Activated naive CD4-positive, alpha-beta T cell treated with anti-CD3 and anti-CD28 coated beads for 36 hours (primary cell): ENCODE measurements at regions not wholly inside any gene's neighbourhood (a gene's known extent, or its start where the extent isn't known, plus 50 kb on each side); places are given as distances from the start of the nearest gene placed in this dataset.

Source experiments
- CTCF ChIA-PET: fragments of 350-600 bp; sonication (Branson Sonifier 250); formaldehyde crosslinking; loops from one replicate; lab custom pipeline; 2021; ENCODE audit warnings: antibody characterized with exemption; lab: Charles Lee
- DNase-seq: peaks from one replicate; pipeline ENCODE4 v3.0.0-alpha.2; 2020
- H3K27ac Mint-ChIP-seq: one replicate; pipeline ENCODE4 v1.8.0; 2021; ENCODE audit warnings: mild to moderate bottlenecking, mixed read lengths
- H3K27me3 Mint-ChIP-seq: one replicate; pipeline ENCODE4 v1.8.0; 2021; ENCODE audit warnings: low read depth, mixed read lengths
- H3K36me3 Mint-ChIP-seq: one replicate; pipeline ENCODE4 v1.8.0; 2021; ENCODE audit warnings: low read depth, mixed read lengths
- H3K4me1 Mint-ChIP-seq: one replicate; pipeline ENCODE4 v1.8.0; 2021; ENCODE audit warnings: low read depth, mixed read lengths
- H3K4me3 Mint-ChIP-seq: one replicate; pipeline ENCODE4 v1.8.0; 2021; ENCODE audit warnings: mild to moderate bottlenecking, moderate library complexity, mixed read lengths
- H3K9me3 Mint-ChIP-seq: one replicate; pipeline ENCODE4 v1.8.0; 2021; ENCODE audit warnings: mixed read lengths
- intact Hi-C: fragments of 100-400 bp; cut with micrococcal nuclease; formaldehyde crosslinking; loops from one replicate; pipeline ENCODE4 v1.15.1; 2023

DNA sequence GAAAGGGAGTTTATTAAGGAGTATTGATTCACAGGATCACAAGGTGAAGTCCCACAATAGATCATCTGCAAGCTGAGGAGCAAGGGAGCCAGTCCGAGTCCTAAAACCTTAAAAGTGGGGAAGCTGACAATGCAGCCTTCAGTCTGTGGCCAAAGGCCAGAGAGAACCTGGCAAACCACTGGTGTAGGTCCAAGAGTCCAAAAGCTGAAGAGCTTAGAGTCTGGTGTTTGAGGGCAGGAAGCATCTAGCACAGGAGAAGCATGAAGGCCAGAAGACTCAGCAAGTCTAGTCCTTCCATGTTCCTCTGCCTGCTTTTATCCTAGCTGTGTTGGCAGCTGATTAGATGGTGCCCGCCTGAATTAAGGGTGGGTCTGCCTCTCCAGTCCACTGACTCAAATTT, 193.0 kb downstream of the KIF2B start:
- Mint-ChIP-seq H3K4me3 (no peak overlapping the region), H3K36me3 (no peaks in the 10 kb centered on the region), H3K27me3 (no peaks in the 10 kb centered on the region), H3K27ac (no peak overlapping the region), H3K9me3 (peaks cover 15% of the 10 kb centered on the region), H3K4me1 (no peaks in the 10 kb centered on the region)
- CTCF ChIA-PET, result no interaction called here
- intact Hi-C loops, result no loop called here
- no peak for DNase-seq

GRCh38 chr17:54021418-54021817, 198.7 kb downstream of the KIF2B start:
- Mint-ChIP-seq H3K9me3 (peaks cover 18% of the 10 kb centered on the region), H3K36me3 (no peaks in the 10 kb centered on the region), H3K4me3 (no peak overlapping the region), H3K4me1 (no peaks in the 10 kb centered on the region), H3K27me3 (no peaks in the 10 kb centered on the region), H3K27ac (no peak overlapping the region)
- no peak for DNase-seq
- CTCF ChIA-PET, result no interaction called here
- intact Hi-C loops, result no loop called here

GRCh38 chr17:54028986-54029580, 206.4 kb downstream of the KIF2B start:
- intact Hi-C loops, result no loop called here
- H3K36me3 Mint-ChIP-seq, result no peaks in the 10 kb centered on the region
- no peaks in the 10 kb centered on the region for H3K27me3 Mint-ChIP-seq
- CTCF ChIA-PET, result no interaction called here
- no peak overlapping the region for H3K27ac Mint-ChIP-seq
- H3K4me3 Mint-ChIP-seq, result no peak overlapping the region
- H3K4me1 Mint-ChIP-seq, result no peaks in the 10 kb centered on the region
- H3K9me3 Mint-ChIP-seq, result peaks cover 12% of the 10 kb centered on the region
- no peak for DNase-seq

GRCh38 chr17:54029986-54030385, 207.3 kb downstream of the KIF2B start:
- H3K27ac Mint-ChIP-seq, result no peak overlapping the region
- DNase-seq, result no peak
- no peaks in the 10 kb centered on the region for H3K27me3 Mint-ChIP-seq
- intact Hi-C loops, result no loop called here
- no peaks in the 10 kb centered on the region for H3K4me1 Mint-ChIP-seq
- no peaks in the 10 kb centered on the region for H3K36me3 Mint-ChIP-seq
- H3K4me3 Mint-ChIP-seq, result no peak overlapping the region
- CTCF ChIA-PET, result no interaction called here
- peaks cover 10% of the 10 kb centered on the region for H3K9me3 Mint-ChIP-seq

- intact Hi-C loops, result no loop called here
- Mint-ChIP-seq H3K4me1 (no peaks in the 10 kb centered on the region), H3K27ac (no peak overlapping the region), H3K4me3 (no peak overlapping the region), H3K27me3 (no peaks in the 10 kb centered on the region), H3K9me3 (peaks cover 23% of the 10 kb centered on the region), H3K36me3 (no peaks in the 10 kb centered on the region)
- CTCF ChIA-PET, result no interaction called here
- no peak for DNase-seq
These were observed 223.8 kb downstream of the KIF2B start for GRCh38 chr17:54046570-54046969.

DNA sequence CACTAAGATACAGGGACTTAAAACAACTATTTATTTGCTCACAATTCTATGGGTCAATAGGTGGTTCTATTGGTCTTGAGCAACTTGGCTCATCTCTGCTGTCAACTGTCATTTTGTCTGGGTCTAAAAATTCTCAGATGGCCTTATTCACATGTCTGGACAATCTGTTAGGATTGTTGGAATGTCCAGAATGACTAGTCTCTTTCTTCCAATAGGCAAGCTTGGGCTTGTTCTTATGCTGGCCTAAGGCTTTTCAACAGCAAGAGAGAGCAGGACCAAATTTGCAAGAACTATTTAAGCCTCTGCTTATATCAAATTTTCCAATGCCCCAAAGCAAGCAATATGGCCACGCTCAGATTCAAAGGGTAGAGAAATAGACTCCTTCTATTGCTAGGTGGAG, 240.9 kb downstream of the KIF2B start:
- H3K27me3 Mint-ChIP-seq, result no peaks in the 10 kb centered on the region
- DNase-seq, result no peak
- no peak overlapping the region for H3K4me3 Mint-ChIP-seq
- CTCF ChIA-PET, result no interaction called here
- no peak overlapping the region for H3K27ac Mint-ChIP-seq
- no peaks in the 10 kb centered on the region for H3K4me1 Mint-ChIP-seq
- no peaks in the 10 kb centered on the region for H3K36me3 Mint-ChIP-seq
- intact Hi-C loops, result no loop called here
- H3K9me3 Mint-ChIP-seq, result peaks cover 2% of the 10 kb centered on the region

DNA sequence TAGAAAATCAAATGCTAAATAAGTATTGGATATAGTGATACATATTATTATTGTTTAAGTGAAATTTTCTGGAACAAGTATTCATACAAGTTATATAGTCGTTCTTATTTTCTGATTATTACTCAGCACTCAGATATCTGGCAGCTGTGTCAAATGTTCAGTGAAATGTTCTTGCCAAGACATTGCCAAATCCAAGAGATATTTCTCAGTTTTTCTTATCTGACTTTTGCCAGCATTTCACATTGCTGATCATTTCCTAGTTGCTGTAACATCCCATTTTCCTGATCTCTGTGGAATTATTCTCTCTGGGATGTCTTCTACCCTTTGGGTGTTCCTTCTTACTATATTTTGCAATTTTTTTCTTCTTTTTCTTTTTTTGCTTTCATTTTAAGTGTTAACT, 262.3 kb downstream of the KIF2B start:
- intact Hi-C loops, result no loop called here
- CTCF ChIA-PET, result no interaction called here
- peaks cover 13% of the 10 kb centered on the region for H3K9me3 Mint-ChIP-seq

DNA sequence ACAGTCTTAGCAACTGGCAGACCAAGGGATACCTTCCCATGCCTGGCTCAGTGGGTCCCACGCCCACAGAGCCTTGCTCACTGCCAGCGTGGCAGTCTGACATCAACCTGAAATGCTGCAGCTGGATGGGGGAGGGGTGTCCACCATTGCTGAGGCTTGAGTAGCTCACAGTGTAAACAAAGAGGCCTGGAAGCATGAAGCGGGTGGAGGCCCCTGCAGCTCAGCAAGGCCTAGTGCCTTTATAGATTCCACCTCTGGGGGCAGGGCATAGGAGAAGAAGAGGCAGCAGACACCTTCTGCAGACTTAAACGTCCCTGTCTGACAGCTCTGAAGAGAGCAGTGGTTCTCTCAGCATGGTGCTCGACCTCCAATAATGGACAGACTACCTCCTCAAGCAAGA, 263.2 kb downstream of the KIF2B start:
- CTCF ChIA-PET, result no interaction called here
- Mint-ChIP-seq H3K9me3 (peaks cover 15% of the 10 kb centered on the region), H3K27me3 (no peaks in the 10 kb centered on the region), H3K36me3 (no peaks in the 10 kb centered on the region), H3K27ac (no peak overlapping the region), H3K4me1 (no peaks in the 10 kb centered on the region), H3K4me3 (no peak overlapping the region)
- DNase-seq, result no peak
- intact Hi-C loops, result no loop called here

More for the DNA sequence above, 262.3 kb downstream of the KIF2B start:
- H3K27me3 Mint-ChIP-seq, result no peaks in the 10 kb centered on the region
- DNase-seq, result no peak
- no peak overlapping the region for H3K4me3 Mint-ChIP-seq
- H3K4me1 Mint-ChIP-seq, result no peaks in the 10 kb centered on the region
- no peak overlapping the region for H3K27ac Mint-ChIP-seq
- H3K36me3 Mint-ChIP-seq, result no peaks in the 10 kb centered on the region

- no peaks in the 10 kb centered on the region for H3K27me3 Mint-ChIP-seq
- H3K4me1 Mint-ChIP-seq, result no peaks in the 10 kb centered on the region
- peaks cover under 1% of the 10 kb centered on the region for H3K9me3 Mint-ChIP-seq
- H3K27ac Mint-ChIP-seq, result no peak overlapping the region
- CTCF ChIA-PET, result no interaction called here
- intact Hi-C loops, result no loop called here
- H3K36me3 Mint-ChIP-seq, result no peaks in the 10 kb centered on the region
- no peak for DNase-seq
- no peak overlapping the region for H3K4me3 Mint-ChIP-seq
These were observed 273.5 kb downstream of the KIF2B start for GRCh38 chr17:54096216-54096615.

DNA sequence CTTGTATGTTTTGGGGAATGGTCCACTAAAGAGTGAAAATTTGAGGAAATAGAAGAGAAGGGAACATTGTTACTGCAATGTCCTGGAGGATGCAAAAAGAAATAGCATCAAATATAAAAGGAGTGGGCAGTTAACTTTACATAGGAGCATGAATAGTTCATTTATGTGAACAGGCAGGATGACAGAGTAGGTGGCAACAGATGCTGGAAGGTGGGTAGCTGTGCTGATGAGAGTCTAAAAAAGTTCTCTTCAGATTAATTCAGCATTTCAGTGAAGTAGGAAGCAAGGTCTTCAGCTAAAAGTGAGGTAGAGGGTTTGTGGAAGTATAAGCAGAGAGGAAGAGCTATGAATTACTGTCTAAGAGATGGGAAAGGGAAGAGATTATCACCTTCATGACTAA, 276.5 kb downstream of the KIF2B start:
- CTCF ChIA-PET, result no interaction called here
- intact Hi-C loops, result no loop called here
- no peak for DNase-seq
- Mint-ChIP-seq H3K4me3 (no peak overlapping the region), H3K9me3 (peaks cover 10% of the 10 kb centered on the region), H3K36me3 (no peaks in the 10 kb centered on the region), H3K27me3 (no peaks in the 10 kb centered on the region), H3K27ac (no peak overlapping the region), H3K4me1 (no peaks in the 10 kb centered on the region)

DNA sequence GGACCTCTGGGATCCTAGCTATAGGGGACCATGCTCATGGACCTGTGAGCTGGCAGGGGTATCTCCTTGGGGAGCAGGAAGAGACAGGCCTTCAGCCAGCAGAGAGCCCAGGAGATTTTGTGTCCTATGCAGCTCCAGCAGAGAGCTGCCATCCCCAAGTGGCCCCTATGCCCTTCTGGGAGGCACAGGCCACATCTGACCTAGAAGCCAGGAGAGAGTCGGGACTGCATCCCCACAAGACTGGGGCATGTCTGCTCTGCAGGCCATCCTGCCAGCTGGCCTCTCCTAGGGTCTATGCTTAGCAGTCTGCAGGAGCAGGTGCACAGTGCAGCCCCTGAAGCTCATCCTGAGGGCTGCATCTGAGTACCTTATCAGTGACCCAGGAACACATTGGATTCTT, 279.5 kb downstream of the KIF2B start:
- Mint-ChIP-seq H3K27me3 (no peaks in the 10 kb centered on the region), H3K9me3 (peaks cover 15% of the 10 kb centered on the region), H3K4me3 (no peak overlapping the region), H3K27ac (no peak overlapping the region), H3K4me1 (no peaks in the 10 kb centered on the region), H3K36me3 (no peaks in the 10 kb centered on the region)
- intact Hi-C loops, result no loop called here
- no peak for DNase-seq
- CTCF ChIA-PET, result no interaction called here

GRCh38 chr17:54111576-54111975, 288.8 kb downstream of the KIF2B start:
- intact Hi-C loops, result no loop called here
- Mint-ChIP-seq H3K9me3 (peaks cover 4% of the 10 kb centered on the region), H3K4me1 (no peaks in the 10 kb centered on the region), H3K36me3 (no peaks in the 10 kb centered on the region), H3K27ac (no peak overlapping the region), H3K27me3 (no peaks in the 10 kb centered on the region), H3K4me3 (no peak overlapping the region)
- no peak for DNase-seq
- CTCF ChIA-PET, result no interaction called here

DNA sequence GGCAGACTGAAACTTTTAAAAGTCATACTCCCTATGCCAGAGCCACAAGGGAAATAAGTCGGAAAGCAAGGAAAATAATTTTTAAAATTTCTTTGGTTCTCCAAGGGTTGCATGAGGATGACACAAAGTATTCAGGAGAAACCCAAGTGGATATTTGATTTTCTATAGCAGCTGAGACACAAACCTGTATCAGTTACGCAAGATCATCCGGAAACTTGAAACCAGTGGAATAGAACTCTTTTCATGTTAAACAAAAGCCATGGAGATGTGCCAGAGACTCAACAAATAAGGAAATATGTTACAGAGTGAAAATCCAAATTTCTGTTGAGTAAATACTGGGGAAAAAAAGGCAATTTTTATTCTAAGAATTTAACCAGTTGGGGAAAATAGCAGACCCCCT, 294.7 kb downstream of the KIF2B start:
- no peak for DNase-seq
- intact Hi-C loops, result no loop called here
- Mint-ChIP-seq H3K36me3 (no peaks in the 10 kb centered on the region), H3K27me3 (no peaks in the 10 kb centered on the region), H3K27ac (no peak overlapping the region), H3K4me1 (no peaks in the 10 kb centered on the region), H3K4me3 (no peak overlapping the region), H3K9me3 (peaks cover 8% of the 10 kb centered on the region)
- CTCF ChIA-PET, result no interaction called here

GRCh38 chr17:54124456-54124855, 301.7 kb downstream of the KIF2B start:
- intact Hi-C loops, result no loop called here
- CTCF ChIA-PET, result no interaction called here

More at GRCh38 chr17:54124456-54124855, 301.7 kb downstream of the KIF2B start:
- no peak for DNase-seq
- Mint-ChIP-seq H3K9me3 (peaks cover 32% of the 10 kb centered on the region), H3K36me3 (no peaks in the 10 kb centered on the region), H3K4me1 (no peaks in the 10 kb centered on the region), H3K4me3 (no peak overlapping the region), H3K27ac (no peak overlapping the region), H3K27me3 (no peaks in the 10 kb centered on the region)
